Thyroid gland (tissue), 4 donors: ENCODE measurements at regions not wholly inside any gene's neighbourhood (a gene's known extent, or its start where the extent isn't known, plus 50 kb on each side); places are given as distances from the start of the nearest gene placed in this dataset.

Experiments used
- CTCF ChIP-seq, 6 experiments: fragments of 200-600 bp in 3 of 6; fragments of 450-650 bp in 3 of 6; sonication (generic) in 3 of 6; IDR thresholded peaks; one replicate each; pipeline ENCODE4 v1.5.1; 2016 to 2019; ENCODE audit warnings: antibody characterized with exemption in 6 of 6, mild to moderate bottlenecking in 2 of 6, inconsistent platforms in 1 of 6, moderate library complexity in 1 of 6
- POLR2A ChIP-seq, 2 donors: fragments of 450-650 bp; IDR thresholded peaks; one replicate each; pipeline ENCODE4 v1.6.1; 2017; ENCODE audit warnings: antibody characterized with exemption in 2 of 2, mild to moderate bottlenecking in 2 of 2, moderate library complexity in 1 of 2

GRCh38 chr15:39176030-39176429 lies 404.8 kb upstream of the THBS1 start:
- TF ChIP-seq POLR2A (IDR thresholded peaks at IDR 0.05) (no peak), CTCF (IDR thresholded peaks at IDR 0.05) (no peak)
